ENCODE measurements at regions not wholly inside any gene's neighbourhood (a gene's known extent, or its start where the extent isn't known, plus 50 kb on each side); places are given as distances from the start of the nearest gene placed in this dataset.

- Mint-ChIP-seq H3K4me3 (no peak overlapping the region), H3K27ac (no peak overlapping the region), H3K27me3 (ENCODE audit: low read depth in 3 of 3) (peaks cover under 1 to 2% (median 2%) of the 10 kb centered on the region in 3 donors), H3K9me3 (peaks cover 0 to 3% (median 0%) of the 10 kb centered on the region in 7 donors), H3K36me3 (no peaks in the 10 kb centered on the region), H3K4me1 (peaks cover 5% of the 10 kb centered on the region)
- Histone ChIP-seq H3K27ac (ENCODE audit: low read depth in 1 of 2, low read length in 2 of 2) (no peak overlapping the region), H2AFZ (ENCODE audit: insufficient read depth, low read depth, low read length, poor library complexity, severe bottlenecking) (peak overlapping the region; percentile 70), H3K4me3 (replicated peaks in 1 of 3; ENCODE audit: low read depth in 2 of 3, low read length in 3 of 3) (no peak overlapping the region), H3K9ac (ENCODE audit: insufficient read depth, low read length, poor library complexity, severe bottlenecking) (no peak overlapping the region), H3K9me3 (replicated peaks in 1 of 2; ENCODE audit: control insufficient read depth in 1 of 2, insufficient read depth in 1 of 2, low read length in 2 of 2) (no peaks in the 10 kb centered on the region), H3K27me3 (ENCODE audit: control insufficient read depth in 2 of 2, insufficient read depth in 2 of 2, low read length in 2 of 2) (no peaks in the 10 kb centered on the region), H4K20me1 (ENCODE audit: insufficient read depth, low read length) (no peaks in the 10 kb centered on the region), H3K36me3 (replicated peaks in 1 of 2; ENCODE audit: control insufficient read depth in 1 of 2, insufficient read depth in 2 of 2, low read length in 2 of 2) (no peaks in the 10 kb centered on the region), H3K79me2 (ENCODE audit: insufficient read depth, low read length) (no peaks in the 10 kb centered on the region), H3K4me1 (ENCODE audit: control insufficient read depth in 1 of 2, insufficient read depth in 2 of 2, low read length in 2 of 2) (no peaks in the 10 kb centered on the region), H3K4me2 (replicated peaks; ENCODE audit: extremely low read depth, low read length, poor library complexity, severe bottlenecking) (no peak overlapping the region)
- intact Hi-C loops (cut with micrococcal nuclease) = no loop called here
- TF ChIP-seq CTCF (IDR thresholded peaks at IDR 0.05) = peak; percentile 52
- peak in 1 of 3 donors; percentile 9 for DNase-seq
- no CpG with 5 or more reads among the region's 3 CpGs for WGBS (ENCODE audit: insufficient coverage)
Observed at GRCh38 chr5:164672931-164673694, 1167.7 kb downstream of the MAT2B start.

- Mint-ChIP-seq H3K27ac (no peak overlapping the region), H3K36me3 (no peaks in the 10 kb centered on the region), H3K4me1 (no peaks in the 10 kb centered on the region), H3K4me3 (no peak overlapping the region), H3K9me3 (peaks cover 0 to 4% (median 0%) of the 10 kb centered on the region in 7 donors), H3K27me3 (ENCODE audit: low read depth in 3 of 3) (peaks cover 3 to 5% (median 5%) of the 10 kb centered on the region in 3 donors)
- Histone ChIP-seq H3K27ac (ENCODE audit: low read depth in 1 of 2, low read length in 2 of 2) (no peak overlapping the region), H2AFZ (ENCODE audit: insufficient read depth, low read depth, low read length, poor library complexity, severe bottlenecking) (no peak overlapping the region), H3K79me2 (ENCODE audit: insufficient read depth, low read length) (no peaks in the 10 kb centered on the region), H3K9me3 (replicated peaks in 1 of 2; ENCODE audit: control insufficient read depth in 1 of 2, insufficient read depth in 1 of 2, low read length in 2 of 2) (no peaks in the 10 kb centered on the region), H3K27me3 (ENCODE audit: control insufficient read depth in 2 of 2, insufficient read depth in 2 of 2, low read length in 2 of 2) (no peaks in the 10 kb centered on the region), H3K4me3 (replicated peaks in 1 of 3; ENCODE audit: low read depth in 2 of 3, low read length in 3 of 3) (no peak overlapping the region), H3K9ac (ENCODE audit: insufficient read depth, low read length, poor library complexity, severe bottlenecking) (no peak overlapping the region), H3K36me3 (replicated peaks in 1 of 2; ENCODE audit: control insufficient read depth in 1 of 2, insufficient read depth in 2 of 2, low read length in 2 of 2) (no peaks in the 10 kb centered on the region), H3K4me2 (replicated peaks; ENCODE audit: extremely low read depth, low read length, poor library complexity, severe bottlenecking) (no peak overlapping the region), H4K20me1 (ENCODE audit: insufficient read depth, low read length) (no peaks in the 10 kb centered on the region), H3K4me1 (ENCODE audit: control insufficient read depth in 1 of 2, insufficient read depth in 2 of 2, low read length in 2 of 2) (no peaks in the 10 kb centered on the region)
- intact Hi-C loops (cut with micrococcal nuclease) = no loop called here
- no peak for TF ChIP-seq CTCF (IDR thresholded peaks at IDR 0.05)
- no peak for DNase-seq
Observed at GRCh38 chr5:164679461-164679860, 1174.0 kb downstream of the MAT2B start.

Data from CD14-positive monocyte (primary cell).